ENCODE measurements at regions not wholly inside any gene's neighbourhood (a gene's known extent, or its start where the extent isn't known, plus 50 kb on each side); places are given as distances from the start of the nearest gene placed in this dataset.

GRCh38 chr7:340979-341694, 51.2 kb downstream of the FOXL3 start:
- intact Hi-C loops (cut with DNase I): no loop called here

DNA sequence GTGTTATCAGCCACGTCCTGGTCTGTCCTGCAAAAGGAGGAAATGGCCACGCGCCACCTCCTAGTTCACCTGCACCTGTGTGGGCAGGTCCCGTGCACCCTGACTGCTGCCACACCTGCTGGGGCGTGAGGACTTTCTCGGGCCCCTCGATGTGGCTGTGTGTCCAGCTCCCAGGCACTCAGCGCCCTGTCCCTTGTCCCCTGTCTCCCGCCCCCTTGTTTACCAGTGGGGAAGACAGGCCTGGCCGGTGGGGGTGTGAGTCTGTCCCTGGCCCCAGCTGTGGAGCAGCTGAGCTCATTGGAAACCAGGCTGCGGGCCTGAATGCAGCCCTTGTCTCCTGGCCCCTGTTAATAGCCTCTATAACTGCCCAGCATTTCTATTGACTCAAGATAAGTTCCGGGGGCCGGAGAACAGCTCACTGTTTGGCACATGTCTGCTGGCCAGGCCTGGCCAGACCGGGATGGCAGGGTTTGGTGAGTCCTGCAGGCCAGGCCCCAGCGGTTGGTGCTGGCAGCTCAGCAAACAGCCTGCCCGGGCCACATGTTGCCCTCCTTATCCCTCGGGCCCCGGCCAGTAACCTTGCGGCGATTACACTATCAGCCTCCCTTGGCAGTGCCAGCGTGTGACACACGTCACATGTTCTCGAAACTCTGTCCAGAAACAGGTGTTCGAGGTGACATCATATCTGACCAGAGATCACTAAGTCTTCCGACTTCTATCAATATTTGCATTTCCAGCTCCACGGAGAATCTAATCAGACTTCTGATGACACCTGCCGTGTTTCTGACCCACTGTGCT, 52.1 kb downstream of the FOXL3 start:
- intact Hi-C loops (cut with DNase I): no loop called here
- Histone ChIP-seq H3K4me1 (replicated peaks) (peaks cover 15% of the 10 kb centered on the region), H3K27me3 (replicated peaks; ENCODE audit: insufficient read depth) (no peaks in the 10 kb centered on the region), H3K9me3 (no peaks in the 10 kb centered on the region), H3K27ac (peak overlapping the region; percentile 81 to 84), H3K36me3 (no peaks in the 10 kb centered on the region), H3K4me3 (no peak overlapping the region)
- TF ChIP-seq POLR2A (IDR thresholded peaks at IDR 0.05) (no peak), POLR2AphosphoS5 (IDR thresholded peaks at IDR 0.05) (peak; percentile 72)
- TF ChIP-seq, protein P1, sequence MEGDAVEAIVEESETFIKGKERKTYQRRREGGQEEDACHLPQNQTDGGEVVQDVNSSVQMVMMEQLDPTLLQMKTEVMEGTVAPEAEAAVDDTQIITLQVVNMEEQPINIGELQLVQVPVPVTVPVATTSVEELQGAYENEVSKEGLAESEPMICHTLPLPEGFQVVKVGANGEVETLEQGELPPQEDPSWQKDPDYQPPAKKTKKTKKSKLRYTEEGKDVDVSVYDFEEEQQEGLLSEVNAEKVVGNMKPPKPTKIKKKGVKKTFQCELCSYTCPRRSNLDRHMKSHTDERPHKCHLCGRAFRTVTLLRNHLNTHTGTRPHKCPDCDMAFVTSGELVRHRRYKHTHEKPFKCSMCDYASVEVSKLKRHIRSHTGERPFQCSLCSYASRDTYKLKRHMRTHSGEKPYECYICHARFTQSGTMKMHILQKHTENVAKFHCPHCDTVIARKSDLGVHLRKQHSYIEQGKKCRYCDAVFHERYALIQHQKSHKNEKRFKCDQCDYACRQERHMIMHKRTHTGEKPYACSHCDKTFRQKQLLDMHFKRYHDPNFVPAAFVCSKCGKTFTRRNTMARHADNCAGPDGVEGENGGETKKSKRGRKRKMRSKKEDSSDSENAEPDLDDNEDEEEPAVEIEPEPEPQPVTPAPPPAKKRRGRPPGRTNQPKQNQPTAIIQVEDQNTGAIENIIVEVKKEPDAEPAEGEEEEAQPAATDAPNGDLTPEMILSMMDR (IDR thresholded peaks at IDR 0.05): peak in 2 of 4 experiments; percentile 27 to 41
- DNase-seq (ENCODE audit: low spot score): peak; percentile 80
- WGBS: 64% methylated on average over 27 of the region's 27 CpGs

More at GRCh38 chr7:340979-341694, 51.2 kb downstream of the FOXL3 start:
- no peak for DNase-seq (ENCODE audit: low spot score)
- H3K4me3 ChIP-seq: no peak overlapping the region
- peaks cover 15% of the 10 kb centered on the region for H3K4me1 ChIP-seq (replicated peaks)
- H3K27ac ChIP-seq: peak overlapping the region; percentile 81 to 84
- WGBS: 87% methylated on average over 30 of the region's 30 CpGs
- TF ChIP-seq POLR2AphosphoS5 (IDR thresholded peaks at IDR 0.05) (no peak), POLR2A (IDR thresholded peaks at IDR 0.05) (no peak)
- TF ChIP-seq, protein P1 (IDR thresholded peaks at IDR 0.05): no peak
- H3K9me3 ChIP-seq: no peaks in the 10 kb centered on the region
- no peaks in the 10 kb centered on the region for H3K36me3 ChIP-seq
- no peaks in the 10 kb centered on the region for H3K27me3 ChIP-seq (replicated peaks; ENCODE audit: insufficient read depth)

DNA sequence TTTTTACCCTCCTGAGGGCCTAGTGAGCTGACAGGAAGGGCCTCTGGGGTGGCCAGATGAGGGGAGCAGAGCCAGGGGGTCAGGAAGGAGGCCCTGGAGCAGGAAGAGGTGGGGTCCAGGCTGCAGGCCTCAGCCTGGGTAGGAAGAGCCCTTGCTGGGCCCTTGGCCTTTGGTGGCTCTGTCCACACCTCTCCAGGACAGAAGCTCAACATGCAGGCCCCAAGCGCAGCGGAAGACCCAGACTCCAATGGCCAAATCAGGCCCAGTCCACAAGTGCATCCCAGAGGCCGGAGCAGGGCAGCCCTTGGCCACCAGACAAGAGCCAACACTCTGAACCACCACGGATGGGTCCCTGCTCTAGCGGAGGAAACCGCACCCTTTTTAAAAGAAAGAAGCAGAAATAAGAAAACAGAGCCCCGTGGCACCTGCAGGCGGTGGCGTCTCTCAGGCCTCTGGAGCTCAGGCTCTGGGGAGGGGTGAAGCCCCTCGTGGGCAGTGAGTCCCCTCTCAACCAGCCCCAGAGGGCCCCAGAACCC, 52.8 kb downstream of the FOXL3 start:
- Histone ChIP-seq H3K27ac (peak overlapping the region; percentile 81 to 84), H3K27me3 (replicated peaks; ENCODE audit: insufficient read depth) (no peaks in the 10 kb centered on the region), H3K9me3 (no peaks in the 10 kb centered on the region), H3K4me1 (replicated peaks) (peaks cover 15% of the 10 kb centered on the region), H3K36me3 (no peaks in the 10 kb centered on the region), H3K4me3 (no peak overlapping the region)
- no peak for DNase-seq (ENCODE audit: low spot score)
- 90% methylated on average over 10 of the region's 10 CpGs for WGBS
- TF ChIP-seq, protein P1 (IDR thresholded peaks at IDR 0.05): no peak
- intact Hi-C loops (cut with DNase I): no loop called here

DNA sequence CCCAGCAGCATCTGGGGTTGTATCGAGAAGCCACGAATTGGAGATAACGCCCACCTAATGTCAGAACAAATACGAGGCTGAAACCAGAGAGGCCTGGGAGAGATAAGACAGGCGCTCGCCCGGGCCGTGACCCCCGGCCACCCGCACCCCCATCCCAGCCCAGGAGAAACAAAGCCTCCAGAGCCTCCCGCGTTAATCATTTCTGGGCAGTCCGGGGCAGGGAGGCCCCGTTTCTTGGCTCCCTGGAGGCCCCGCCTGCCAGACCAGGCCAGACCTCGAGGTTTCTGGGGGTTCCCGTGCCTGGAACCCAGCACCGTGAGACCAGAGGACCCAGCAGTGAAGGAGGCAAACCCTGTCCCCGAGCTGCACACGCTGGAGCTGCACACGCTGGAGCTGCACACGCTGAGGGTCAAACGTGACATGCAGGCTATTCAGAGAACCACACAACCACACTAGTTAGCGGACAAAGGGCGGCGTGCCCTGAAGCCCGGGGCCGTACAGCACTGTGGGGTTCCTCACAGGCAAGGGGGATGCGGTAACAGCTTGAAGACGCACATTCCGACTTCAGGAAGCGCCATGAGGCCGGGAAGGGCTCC, 53.4 kb downstream of the FOXL3 start:
- DNase-seq (ENCODE audit: low spot score): no peak
- Histone ChIP-seq H3K27me3 (replicated peaks; ENCODE audit: insufficient read depth) (no peaks in the 10 kb centered on the region), H3K27ac (peak overlapping the region; percentile 81 to 84), H3K4me3 (no peak overlapping the region), H3K36me3 (no peaks in the 10 kb centered on the region), H3K9me3 (no peaks in the 10 kb centered on the region), H3K4me1 (replicated peaks) (peaks cover 15% of the 10 kb centered on the region)
- intact Hi-C loops (cut with DNase I): no loop called here
- WGBS: 85% methylated on average over 33 of the region's 33 CpGs
- no peak for TF ChIP-seq POLR2AphosphoS5 (IDR thresholded peaks at IDR 0.05)
- TF ChIP-seq, protein P1 (IDR thresholded peaks at IDR 0.05): no peak

Measured in prostate gland (tissue), 2 donors.